Pancreas (tissue), 10 donors: ENCODE measurements at regions not wholly inside any gene's neighbourhood (a gene's known extent, or its start where the extent isn't known, plus 50 kb on each side); places are given as distances from the start of the nearest gene placed in this dataset.

Experiments
- ATAC-seq, 4 donors: fragments of 200-7000 bp; cut with Tn5 transposase; one replicate each; pipeline versions ENCODE4 v1.8.0 to v1.9.1; 2020; ENCODE audit warnings: mild to moderate bottlenecking in 4 of 4, moderate library complexity in 4 of 4
- DNase-seq, 6 donors: peaks; one replicate each; pipeline ENCODE4 v3.0.0-alpha.2; 2020
- FAIRE-seq: peaks from 2 replicates; lab custom pipeline; 2012; peaks lifted over from hg19 to GRCh38; lab: Jason Lieb, UNC
- H3K27ac ChIP-seq, 4 donors: fragments of 200-600 bp; sonication (generic); 1 replicate in 3 of 4; 2 replicates in 1 of 4; pipeline versions ENCODE4 v1.5.0 to v1.8.0; 2020
- H3K27me3 ChIP-seq, 4 donors: fragments of 200-600 bp; one replicate each; pipeline ENCODE4 v1.8.0; 2021
- H3K36me3 ChIP-seq, 3 donors: fragments of 200-600 bp; sonication (generic) in 1 of 3; one replicate each; pipeline versions ENCODE4 v1.5.0 to v1.8.0; 2020 to 2021
- H3K4me1 ChIP-seq, 3 donors: fragments of 200-600 bp; one replicate each; pipeline ENCODE4 v1.8.0; 2021
- H3K4me3 ChIP-seq, 4 donors: fragments of 200-600 bp; sonication (generic) in 2 of 4; one replicate each; pipeline versions ENCODE4 v1.5.0 to v1.8.0; 2020 to 2021
- H3K9me3 ChIP-seq, 4 donors: fragments of 200-600 bp; one replicate each; pipeline ENCODE4 v1.8.0; 2021
- CTCF ChIP-seq, 4 donors: fragments of 200-600 bp; sonication (generic) in 3 of 4; IDR thresholded peaks; one replicate each; pipeline versions ENCODE4 v1.5.0 to v1.8.0; 2021; ENCODE audit warnings: antibody characterized with exemption in 4 of 4
- WGBS, 2 donors: extraction: QIAGEN DNeasy Blood & Tissue Kit; methylation state at CpG; one replicate each; pipeline ENCODE4 v1.1.7; 2013; 5-methylcytosine and 5-hydroxymethylcytosine counted together
- intact Hi-C, 3 donors: fragments of 100-400 bp; cut with DNase I; formaldehyde crosslinking; loops; one replicate each; pipeline versions ENCODE4 v1.11.1 to v1.14.2; 2022
- donor health status: healthy with polysubstance abuse.
- donor health status: DM: no; HTN: no; CAD: no; lungs with moderate emphysema.
- donor health status: DM: no; HTN: no; CAD: no.
- donor health status: control.
- donor health status: control.
- donor health status: Bipolar disorder and iron deficiency.
- donor health status: DM: yes; HTN: yes; CAD: no.
- donor health status: DM: no; HTN: no; CAD: no.
- donor health status: DM: no; HTN: no; CAD: no.
- donor health status: DM: yes; HTN: yes; CAD: no.

DNA sequence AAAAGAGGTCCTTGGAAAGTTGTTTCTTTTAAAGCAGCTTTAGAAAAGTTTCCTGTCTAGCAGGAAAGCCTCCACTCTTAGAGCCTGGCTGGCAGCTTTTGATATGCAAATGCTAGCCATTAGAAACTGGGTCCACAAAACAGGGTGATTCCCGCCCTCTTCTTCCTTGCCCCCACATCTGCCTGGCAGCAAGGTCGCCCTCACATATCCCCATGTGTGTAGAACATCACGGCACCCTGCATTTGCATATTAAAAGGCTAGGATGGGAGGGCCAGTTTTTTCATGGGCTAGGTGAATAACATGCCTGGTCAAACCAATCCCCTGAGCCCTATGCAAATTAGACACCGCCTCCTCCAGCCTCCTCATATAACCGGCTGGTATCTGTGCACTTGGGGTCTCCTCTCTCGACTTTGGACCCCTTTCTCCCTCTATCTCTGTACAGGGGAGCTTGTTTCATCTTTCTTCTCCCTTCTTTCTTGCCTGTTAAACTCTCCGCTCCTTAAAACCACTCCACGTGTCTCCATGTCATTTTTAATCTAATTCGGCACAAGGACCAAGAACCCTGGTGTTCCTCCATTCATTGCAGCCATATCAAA, 426.8 kb upstream of the CTNND2 start:
- no peaks in the 10 kb centered on the region for H3K9me3 ChIP-seq
- no peak for ATAC-seq
- no peaks in the 10 kb centered on the region for H3K36me3 ChIP-seq
- no peaks in the 10 kb centered on the region for H3K27me3 ChIP-seq
- no peak overlapping the region for H3K27ac ChIP-seq
- 49 to 58% methylated on average over 9 of the region's 9 CpGs for WGBS, 2 donors
- no peak for FAIRE-seq
- no peak for DNase-seq
- TF ChIP-seq CTCF (IDR thresholded peaks at IDR 0.05) = no peak
- intact Hi-C loops = no loop called here
- no peaks in the 10 kb centered on the region for H3K4me1 ChIP-seq
- no peak overlapping the region for H3K4me3 ChIP-seq

DNA sequence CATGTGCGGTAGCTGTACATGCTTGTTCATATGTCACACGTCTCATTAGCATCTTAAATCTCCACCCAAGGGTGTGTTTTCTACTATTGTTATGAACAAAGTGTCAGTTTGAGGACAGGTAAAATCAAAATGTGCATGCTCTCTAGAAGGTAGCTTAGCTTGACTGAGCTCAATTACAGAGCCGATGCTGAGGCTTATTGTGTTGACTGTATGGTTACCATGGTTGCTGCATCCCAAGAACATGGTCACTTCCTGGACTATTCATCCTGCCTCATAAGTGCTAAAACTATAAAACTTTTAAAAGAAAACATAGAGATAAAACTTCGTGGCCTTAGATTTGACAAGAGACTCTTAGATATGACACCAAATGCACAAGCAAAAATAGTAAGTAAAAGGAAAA, 426.1 kb upstream of the CTNND2 start:
- WGBS, 2 donors = 52 to 56% methylated on average over 4 of the region's 4 CpGs
- no peak for TF ChIP-seq CTCF (IDR thresholded peaks at IDR 0.05)
- FAIRE-seq (no peak), ATAC-seq (no peak), DNase-seq (no peak)
- H3K27ac ChIP-seq = no peak overlapping the region
- no peaks in the 10 kb centered on the region for H3K27me3 ChIP-seq
- H3K36me3 ChIP-seq = no peaks in the 10 kb centered on the region
- no peaks in the 10 kb centered on the region for H3K9me3 ChIP-seq
- H3K4me1 ChIP-seq = no peaks in the 10 kb centered on the region
- intact Hi-C loops = no loop called here
- no peak overlapping the region for H3K4me3 ChIP-seq

DNA sequence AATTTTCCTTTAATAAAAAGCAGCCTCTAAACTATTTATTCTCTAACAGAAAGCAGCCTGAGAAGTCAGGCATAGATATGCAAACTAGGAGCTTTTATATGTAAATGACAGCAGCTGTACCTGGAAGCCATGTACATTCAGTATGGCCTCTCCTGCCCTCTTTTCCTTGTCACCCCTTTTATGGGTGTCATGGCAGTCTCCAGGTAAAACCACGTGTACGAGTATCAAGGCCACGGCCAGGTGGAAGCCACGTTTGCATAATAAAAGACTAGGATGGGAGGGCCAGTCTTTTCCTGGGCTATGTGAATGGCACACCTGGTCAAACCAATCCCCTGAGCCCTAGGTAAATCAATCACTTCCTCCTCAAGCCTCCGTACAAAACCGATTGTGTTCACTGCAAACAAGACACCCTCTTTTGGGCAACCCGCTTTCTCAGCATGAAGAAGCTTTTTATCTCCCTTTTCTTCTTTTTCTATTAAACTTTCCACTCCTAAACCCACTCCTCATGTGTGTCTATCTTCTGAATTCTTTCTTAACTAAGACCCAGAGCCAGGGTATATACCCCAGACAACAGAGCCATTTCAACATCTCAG, 419.5 kb upstream of the CTNND2 start:
- ATAC-seq (no peak), FAIRE-seq (no peak), DNase-seq (no peak)
- H3K9me3 ChIP-seq = no peaks in the 10 kb centered on the region
- WGBS, 2 donors = 12 to 16% methylated on average over 7 of the region's 7 CpGs
- H3K4me1 ChIP-seq = no peaks in the 10 kb centered on the region
- H3K27ac ChIP-seq = no peak overlapping the region
- no peak for TF ChIP-seq CTCF (IDR thresholded peaks at IDR 0.05)
- peaks cover 0 to 3% (median 0%) of the 10 kb centered on the region in 4 donors for H3K27me3 ChIP-seq
- H3K36me3 ChIP-seq = no peaks in the 10 kb centered on the region
- no peak overlapping the region for H3K4me3 ChIP-seq
- intact Hi-C loops = no loop called here

- no peak for ATAC-seq
- FAIRE-seq = no peak
- intact Hi-C loops = no loop called here
- TF ChIP-seq CTCF (IDR thresholded peaks at IDR 0.05) = no peak
- H3K9me3 ChIP-seq = no peaks in the 10 kb centered on the region
- no peaks in the 10 kb centered on the region for H3K36me3 ChIP-seq
- H3K27me3 ChIP-seq = peaks cover 0 to 3% (median 0%) of the 10 kb centered on the region in 4 donors
- DNase-seq = no peak
- no peak overlapping the region for H3K27ac ChIP-seq
- no peaks in the 10 kb centered on the region for H3K4me1 ChIP-seq
- 25 to 45% methylated on average over 1 of the region's 1 CpG for WGBS, 2 donors
- H3K4me3 ChIP-seq = no peak overlapping the region
Observed at GRCh38 chr5:12322042-12322441, 417.8 kb upstream of the CTNND2 start.

GRCh38 chr5:12320331-12320730, 416.1 kb upstream of the CTNND2 start:
- Histone ChIP-seq H3K27me3 (peaks cover 0 to 3% (median 0%) of the 10 kb centered on the region in 4 donors), H3K9me3 (no peaks in the 10 kb centered on the region), H3K27ac (no peak overlapping the region), H3K4me1 (no peaks in the 10 kb centered on the region), H3K4me3 (no peak overlapping the region), H3K36me3 (no peaks in the 10 kb centered on the region)
- FAIRE-seq = no peak
- intact Hi-C loops = no loop called here
- no peak for TF ChIP-seq CTCF (IDR thresholded peaks at IDR 0.05)
- 46 to 61% methylated on average over 3 of the region's 3 CpGs for WGBS, 2 donors
- no peak for ATAC-seq
- DNase-seq = no peak
